Thoracic aorta (tissue), 2 donors: ENCODE measurements at regions not wholly inside any gene's neighbourhood (a gene's known extent, or its start where the extent isn't known, plus 50 kb on each side); places are given as distances from the start of the nearest gene placed in this dataset.
A peak's percentile ranks its signal among the peaks of the same experiment; 100 is the strongest.

Experiments used
- ATAC-seq: fragments of 150-250 bp; one replicate; pipeline ENCODE4 v1.8.0; 2017; ENCODE audit warnings: low read depth; ENCODE audit not compliant: insufficient number of reproducible peaks, low FRiP score
- DNase-seq: peaks from one replicate; pipeline ENCODE4 v3.0.0-alpha.2; 2020; ENCODE audit warnings: low spot score
- H3K27ac ChIP-seq, 2 donors: fragments of 200-600 bp; sonication (generic); 1 replicate in 1 of 2; 2 replicates in 1 of 2; pipeline ENCODE4 v1.5.1; 2016; ENCODE audit warnings: mild to moderate bottlenecking in 2 of 2, moderate library complexity in 2 of 2
- H3K27me3 ChIP-seq: fragments of 200-600 bp; sonication (generic); replicated peaks from 2 replicates; pipeline ENCODE4 v1.6.0; 2016; ENCODE audit warnings: mild to moderate bottlenecking; ENCODE audit not compliant: insufficient read depth
- H3K36me3 ChIP-seq: fragments of 200-600 bp; sonication (generic); one replicate; pipeline ENCODE4 v1.5.1; 2016
- H3K4me1 ChIP-seq, 2 donors: fragments of 200-600 bp; sonication (generic); 1 replicate in 1 of 2; 2 replicates in 1 of 2; pipeline versions ENCODE4 v1.5.1 to v1.6.0; 2016; ENCODE audit warnings: low read depth in 2 of 2, mild to moderate bottlenecking in 1 of 2; ENCODE audit not compliant: control insufficient read depth in 1 of 2
- H3K4me3 ChIP-seq: fragments of 200-600 bp; sonication (generic); 2 replicates; pipeline ENCODE4 v1.5.1; 2016; ENCODE audit warnings: mild to moderate bottlenecking
- H3K9me3 ChIP-seq: fragments of 200-600 bp; sonication (generic); 2 replicates; pipeline ENCODE4 v1.5.1; 2016
- TF ChIP-seq, protein P1 (sequence below): fragments of 200-600 bp; sonication (generic); IDR thresholded peaks from one replicate; pipeline ENCODE4 v1.5.1; 2019; ENCODE audit warnings: antibody characterized with exemption

DNA sequence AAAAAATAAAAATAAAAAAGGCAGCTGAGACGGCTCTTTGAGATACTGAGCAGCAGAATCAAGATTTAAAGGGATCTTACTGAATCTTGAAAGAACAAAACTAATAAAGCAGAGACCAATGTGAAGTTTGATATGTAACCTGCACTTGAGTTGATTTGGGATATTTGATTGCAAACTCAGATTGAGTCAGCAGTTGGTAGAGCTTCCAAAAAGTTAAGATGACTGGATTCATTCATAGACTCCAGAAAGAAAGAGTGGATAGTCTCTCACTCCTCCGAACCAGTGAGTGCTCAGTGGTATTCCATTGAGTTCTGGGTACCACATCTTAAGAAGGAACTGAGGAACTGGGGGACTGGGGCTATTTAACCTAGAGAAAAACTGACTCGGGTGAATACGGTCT, 52.7 kb upstream of the TESK1 start:
- TF ChIP-seq, protein P1, sequence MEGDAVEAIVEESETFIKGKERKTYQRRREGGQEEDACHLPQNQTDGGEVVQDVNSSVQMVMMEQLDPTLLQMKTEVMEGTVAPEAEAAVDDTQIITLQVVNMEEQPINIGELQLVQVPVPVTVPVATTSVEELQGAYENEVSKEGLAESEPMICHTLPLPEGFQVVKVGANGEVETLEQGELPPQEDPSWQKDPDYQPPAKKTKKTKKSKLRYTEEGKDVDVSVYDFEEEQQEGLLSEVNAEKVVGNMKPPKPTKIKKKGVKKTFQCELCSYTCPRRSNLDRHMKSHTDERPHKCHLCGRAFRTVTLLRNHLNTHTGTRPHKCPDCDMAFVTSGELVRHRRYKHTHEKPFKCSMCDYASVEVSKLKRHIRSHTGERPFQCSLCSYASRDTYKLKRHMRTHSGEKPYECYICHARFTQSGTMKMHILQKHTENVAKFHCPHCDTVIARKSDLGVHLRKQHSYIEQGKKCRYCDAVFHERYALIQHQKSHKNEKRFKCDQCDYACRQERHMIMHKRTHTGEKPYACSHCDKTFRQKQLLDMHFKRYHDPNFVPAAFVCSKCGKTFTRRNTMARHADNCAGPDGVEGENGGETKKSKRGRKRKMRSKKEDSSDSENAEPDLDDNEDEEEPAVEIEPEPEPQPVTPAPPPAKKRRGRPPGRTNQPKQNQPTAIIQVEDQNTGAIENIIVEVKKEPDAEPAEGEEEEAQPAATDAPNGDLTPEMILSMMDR = no peak
- Histone ChIP-seq H3K4me1 (peaks cover 34 to 78% of the 10 kb centered on the region in 2 donors), H3K9me3 (no peaks in the 10 kb centered on the region), H3K27me3 (no peaks in the 10 kb centered on the region), H3K27ac (peak overlapping the region; percentile 77 to 85), H3K4me3 (no peak overlapping the region), H3K36me3 (peaks cover 41% of the 10 kb centered on the region)
- ATAC-seq (no peak), DNase-seq (no peak)

DNA sequence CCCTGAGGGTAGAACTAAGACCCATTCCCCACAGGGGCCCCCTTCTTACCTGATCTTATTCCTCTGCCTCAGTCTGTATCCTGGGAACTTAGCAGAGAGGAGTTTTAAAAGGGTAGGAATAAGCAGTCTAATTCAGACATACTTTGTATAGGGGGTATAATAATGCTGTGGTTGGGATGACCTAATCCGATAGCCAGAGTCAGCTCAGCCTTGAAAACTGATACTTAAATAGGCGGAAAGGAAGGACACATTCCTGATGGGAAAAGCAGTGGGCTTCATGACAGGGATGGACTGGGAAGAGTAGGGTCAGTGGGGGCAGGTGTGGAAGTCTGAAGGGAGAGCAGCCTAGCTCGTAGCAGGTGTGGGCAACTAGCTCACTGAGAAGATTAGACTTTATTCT, 52.2 kb upstream of the TESK1 start:
- Histone ChIP-seq H3K9me3 (no peaks in the 10 kb centered on the region), H3K36me3 (peaks cover 41% of the 10 kb centered on the region), H3K4me1 (peaks cover 31 to 73% of the 10 kb centered on the region in 2 donors), H3K27ac (peak overlapping the region; percentile 77 to 85), H3K4me3 (peak overlapping the region; percentile 45), H3K27me3 (no peaks in the 10 kb centered on the region)
- DNase-seq (no peak), ATAC-seq (no peak)
- TF ChIP-seq, protein P1 = no peak

DNA sequence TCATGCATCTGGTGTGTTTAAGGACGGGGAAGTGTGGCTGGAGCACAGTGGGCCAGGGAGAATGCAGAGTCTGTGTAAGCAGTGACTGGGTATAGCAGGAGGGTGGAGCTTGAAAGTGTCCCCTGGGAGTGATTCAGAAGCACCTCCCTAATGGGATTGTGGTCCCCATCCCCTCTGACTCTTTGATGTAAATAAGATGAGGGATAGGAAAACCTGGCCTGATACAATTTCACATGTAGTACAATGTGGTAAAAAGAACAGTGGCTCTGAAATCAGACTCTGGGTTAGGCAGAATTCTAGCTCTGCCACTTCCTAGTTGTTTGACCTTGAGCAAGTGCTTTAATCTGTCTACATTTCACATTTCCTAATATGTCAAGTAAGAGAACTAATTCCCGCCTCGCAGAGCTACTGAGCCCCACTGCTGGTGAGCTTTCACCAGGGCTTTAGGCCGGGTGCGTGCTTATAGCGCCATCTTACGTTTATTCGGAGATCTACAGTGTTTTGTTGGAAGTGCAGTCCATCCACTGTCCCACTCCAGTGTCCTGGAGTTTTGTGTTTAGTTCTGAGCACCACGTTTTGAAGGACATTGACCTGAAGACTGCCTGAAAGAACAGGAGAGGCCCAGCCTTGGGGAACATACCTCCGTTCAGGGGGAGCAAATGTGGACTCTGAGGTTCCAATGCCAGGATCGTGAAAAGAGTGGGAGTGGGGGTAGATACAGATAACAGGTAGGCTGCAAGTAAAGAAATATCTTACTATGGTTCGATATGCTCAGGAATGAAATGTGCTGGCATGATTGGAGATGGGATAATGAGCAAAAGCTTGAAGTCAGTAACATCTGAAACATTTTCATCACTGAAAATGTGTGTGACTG, 51.2 kb upstream of the TESK1 start:
- Histone ChIP-seq H3K36me3 (peaks cover 42% of the 10 kb centered on the region), H3K4me1 (peaks cover 22 to 63% of the 10 kb centered on the region in 2 donors), H3K27me3 (no peaks in the 10 kb centered on the region), H3K27ac (peak overlapping the region; percentile 77 to 85), H3K4me3 (peak overlapping the region; percentile 45), H3K9me3 (no peaks in the 10 kb centered on the region)
- no peak for DNase-seq
- peak; percentile 74 for ATAC-seq
- TF ChIP-seq, protein P1 = peak; percentile 86

DNA sequence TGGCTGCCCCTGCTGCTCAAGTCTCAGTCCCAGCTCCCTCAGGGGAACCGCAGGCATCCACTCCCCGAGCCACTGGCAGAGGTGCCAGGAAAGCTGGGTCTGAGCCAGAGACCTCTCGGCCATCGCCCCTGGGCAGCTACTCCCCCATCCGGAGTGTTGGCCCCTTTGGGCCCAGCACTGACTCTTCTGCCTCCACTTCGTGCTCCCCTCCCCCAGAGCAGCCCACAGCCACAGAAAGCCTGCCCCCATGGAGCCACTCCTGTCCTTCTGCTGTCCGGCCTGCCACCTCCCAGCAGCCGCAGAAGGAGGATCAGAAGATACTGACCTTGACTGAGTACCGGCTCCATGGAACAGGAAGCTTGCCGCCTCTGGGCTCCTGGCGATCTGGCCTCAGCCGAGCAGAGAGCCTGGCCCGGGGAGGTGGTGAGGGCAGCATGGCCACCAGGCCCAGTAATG, 49.8 kb upstream of the TESK1 start:
- TF ChIP-seq, protein P1 = no peak
- Histone ChIP-seq H3K27ac (peak overlapping the region; percentile 34 to 36), H3K36me3 (peaks cover 53% of the 10 kb centered on the region), H3K4me1 (peaks cover 20 to 61% of the 10 kb centered on the region in 2 donors), H3K4me3 (no peak overlapping the region), H3K9me3 (no peaks in the 10 kb centered on the region), H3K27me3 (no peaks in the 10 kb centered on the region)
- DNase-seq (no peak), ATAC-seq (no peak)
